Muscle layer of duodenum (tissue), 2 donors: ENCODE measurements at regions not wholly inside any gene's neighbourhood (a gene's known extent, or its start where the extent isn't known, plus 50 kb on each side); places are given as distances from the start of the nearest gene placed in this dataset.

Source experiments
- H3K27ac ChIP-seq: one replicate; pipeline ENCODE4 v1.7.0; 2013; ENCODE audit warnings: mild to moderate bottlenecking, low read length
- H3K27me3 ChIP-seq: one replicate; pipeline ENCODE4 v1.7.0; 2013; ENCODE audit warnings: low read depth, mild to moderate bottlenecking, control low read depth, low read length
- H3K36me3 ChIP-seq, 2 donors: one replicate each; pipeline ENCODE4 v1.7.0; 2013; ENCODE audit warnings: low read length in 2 of 2, control low read depth in 1 of 2, mild to moderate bottlenecking in 1 of 2; ENCODE audit not compliant: insufficient read depth in 2 of 2, control insufficient read depth in 1 of 2
- H3K4me1 ChIP-seq, 2 donors: one replicate each; pipeline ENCODE4 v1.7.0; 2013; ENCODE audit warnings: low read length in 2 of 2, mild to moderate bottlenecking in 2 of 2, control low read depth in 1 of 2, moderate library complexity in 1 of 2; ENCODE audit not compliant: insufficient read depth in 2 of 2, control insufficient read depth in 1 of 2
- H3K4me3 ChIP-seq, 2 donors: one replicate each; pipeline ENCODE4 v1.7.0; 2013; ENCODE audit warnings: low read length in 2 of 2, low read depth in 1 of 2, mild to moderate bottlenecking in 1 of 2
- H3K9me3 ChIP-seq, 2 donors: one replicate each; pipeline ENCODE4 v1.7.0; 2013; ENCODE audit warnings: low read length in 2 of 2, control low read depth in 1 of 2, mild to moderate bottlenecking in 1 of 2; ENCODE audit not compliant: control insufficient read depth in 1 of 2
- donor health status: healthy.

GRCh38 chr3:137204409-137204808, 246.6 kb downstream of the IL20RB start:
- no peaks in the 10 kb centered on the region for H3K9me3 ChIP-seq
- peaks cover 0 to 7% of the 10 kb centered on the region in 2 donors for H3K4me1 ChIP-seq
- no peak overlapping the region for H3K4me3 ChIP-seq
- no peaks in the 10 kb centered on the region for H3K36me3 ChIP-seq
- no peaks in the 10 kb centered on the region for H3K27me3 ChIP-seq
- H3K27ac ChIP-seq = no peak overlapping the region

- Histone ChIP-seq H3K27me3 (no peaks in the 10 kb centered on the region), H3K27ac (no peak overlapping the region)
Measured at GRCh38 chr3:137205394-137206045, 247.7 kb downstream of the IL20RB start.

GRCh38 chr3:137207616-137208015, 249.8 kb downstream of the IL20RB start:
- H3K4me1 ChIP-seq = peaks cover 0 to 7% of the 10 kb centered on the region in 2 donors
- H3K4me3 ChIP-seq = no peak overlapping the region
- H3K36me3 ChIP-seq = no peaks in the 10 kb centered on the region
- H3K9me3 ChIP-seq = no peaks in the 10 kb centered on the region
- no peak overlapping the region for H3K27ac ChIP-seq
- H3K27me3 ChIP-seq = no peaks in the 10 kb centered on the region

More at GRCh38 chr3:137205394-137206045, 247.7 kb downstream of the IL20RB start:
- no peaks in the 10 kb centered on the region for H3K9me3 ChIP-seq
- no peak overlapping the region for H3K4me3 ChIP-seq
- no peaks in the 10 kb centered on the region for H3K36me3 ChIP-seq
- peaks cover 0 to 7% of the 10 kb centered on the region in 2 donors for H3K4me1 ChIP-seq

- no peak overlapping the region for H3K4me3 ChIP-seq
- peaks cover 0 to 5% of the 10 kb centered on the region in 2 donors for H3K9me3 ChIP-seq
- no peaks in the 10 kb centered on the region for H3K36me3 ChIP-seq
- H3K27ac ChIP-seq = no peak overlapping the region
- H3K27me3 ChIP-seq = no peaks in the 10 kb centered on the region
- H3K4me1 ChIP-seq = no peaks in the 10 kb centered on the region
Measured at GRCh38 chr3:137217733-137218132, 259.9 kb downstream of the IL20RB start.

GRCh38 chr3:137219801-137220445, 262.1 kb downstream of the IL20RB start:
- peaks cover 0 to 5% of the 10 kb centered on the region in 2 donors for H3K9me3 ChIP-seq
- no peak overlapping the region for H3K27ac ChIP-seq
- H3K4me3 ChIP-seq = no peak overlapping the region
- H3K4me1 ChIP-seq = no peaks in the 10 kb centered on the region
- H3K27me3 ChIP-seq = no peaks in the 10 kb centered on the region
- H3K36me3 ChIP-seq = no peaks in the 10 kb centered on the region

- no peak overlapping the region for H3K27ac ChIP-seq
- no peaks in the 10 kb centered on the region for H3K27me3 ChIP-seq
- no peak overlapping the region for H3K4me3 ChIP-seq
- no peaks in the 10 kb centered on the region for H3K4me1 ChIP-seq
- peaks cover 0 to 5% of the 10 kb centered on the region in 2 donors for H3K9me3 ChIP-seq
- no peaks in the 10 kb centered on the region for H3K36me3 ChIP-seq
Measured at GRCh38 chr3:137222736-137223225, 265.0 kb downstream of the IL20RB start.

GRCh38 chr3:137224464-137224863, 266.7 kb downstream of the IL20RB start:
- Histone ChIP-seq H3K9me3 (peaks cover 0 to 5% of the 10 kb centered on the region in 2 donors), H3K27me3 (no peaks in the 10 kb centered on the region), H3K4me3 (no peak overlapping the region), H3K4me1 (no peaks in the 10 kb centered on the region), H3K27ac (no peak overlapping the region), H3K36me3 (no peaks in the 10 kb centered on the region)

- Histone ChIP-seq H3K27me3 (no peaks in the 10 kb centered on the region), H3K27ac (no peak overlapping the region), H3K4me3 (no peak overlapping the region), H3K9me3 (no peaks in the 10 kb centered on the region), H3K4me1 (no peaks in the 10 kb centered on the region), H3K36me3 (no peaks in the 10 kb centered on the region)
Measured at GRCh38 chr3:137242836-137243400, 285.1 kb downstream of the IL20RB start.

GRCh38 chr3:137246491-137246890, 288.7 kb downstream of the IL20RB start:
- H3K36me3 ChIP-seq = no peaks in the 10 kb centered on the region
- H3K9me3 ChIP-seq = peaks cover 0 to 5% of the 10 kb centered on the region in 2 donors
- no peaks in the 10 kb centered on the region for H3K27me3 ChIP-seq
- no peak overlapping the region for H3K4me3 ChIP-seq
- H3K27ac ChIP-seq = no peak overlapping the region
- H3K4me1 ChIP-seq = no peaks in the 10 kb centered on the region

- H3K4me3 ChIP-seq = no peak overlapping the region
- H3K27ac ChIP-seq = no peak overlapping the region
- H3K4me1 ChIP-seq = no peaks in the 10 kb centered on the region
- no peaks in the 10 kb centered on the region for H3K36me3 ChIP-seq
- peaks cover 0 to 18% of the 10 kb centered on the region in 2 donors for H3K9me3 ChIP-seq
- H3K27me3 ChIP-seq = no peaks in the 10 kb centered on the region
Measured at GRCh38 chr3:137249311-137249940, 291.6 kb downstream of the IL20RB start.

- H3K36me3 ChIP-seq = no peaks in the 10 kb centered on the region
- peaks cover 0 to under 1% of the 10 kb centered on the region in 2 donors for H3K9me3 ChIP-seq
- H3K27me3 ChIP-seq = no peaks in the 10 kb centered on the region
- H3K27ac ChIP-seq = no peak overlapping the region
- no peak overlapping the region for H3K4me3 ChIP-seq
- peaks cover 0 to 1% of the 10 kb centered on the region in 2 donors for H3K4me1 ChIP-seq
Measured at GRCh38 chr3:137259089-137259488, 301.3 kb downstream of the IL20RB start.
